ENCODE measurements at regions not wholly inside any gene's neighbourhood (a gene's known extent, or its start where the extent isn't known, plus 50 kb on each side); places are given as distances from the start of the nearest gene placed in this dataset.

- no peak for DNase-seq (ENCODE audit: low spot score)
- in situ Hi-C loops (cut with HindIII; ENCODE audit: low sequenced_read_pairs), result no loop called here
These were observed 728.7 kb downstream of the LTN1 start for GRCh38 chr21:28263974-28264373.

- in situ Hi-C loops (cut with HindIII; ENCODE audit: low sequenced_read_pairs), result no loop called here
- DNase-seq (ENCODE audit: low spot score), result no peak
These were observed 731.4 kb downstream of the LTN1 start for GRCh38 chr21:28261298-28261697.

GRCh38 chr21:28257276-28257675 lies 735.4 kb downstream of the LTN1 start:
- in situ Hi-C loops (cut with HindIII; ENCODE audit: low sequenced_read_pairs), result no loop called here
- no peak for DNase-seq (ENCODE audit: low spot score)

GRCh38 chr21:28256837-28257236 lies 735.8 kb downstream of the LTN1 start:
- in situ Hi-C loops (cut with HindIII; ENCODE audit: low sequenced_read_pairs), result no loop called here
- DNase-seq (ENCODE audit: low spot score), result no peak

GRCh38 chr21:28256420-28256831 lies 736.3 kb downstream of the LTN1 start:
- no peak for DNase-seq (ENCODE audit: low spot score)
- in situ Hi-C loops (cut with HindIII; ENCODE audit: low sequenced_read_pairs), result no loop called here

- no peak for DNase-seq (ENCODE audit: low spot score)
- in situ Hi-C loops (cut with HindIII; ENCODE audit: low sequenced_read_pairs), result no loop called here
These were observed 738.7 kb downstream of the LTN1 start for GRCh38 chr21:28253961-28254360.

GRCh38 chr21:28253338-28253737 lies 739.3 kb downstream of the LTN1 start:
- in situ Hi-C loops (cut with HindIII; ENCODE audit: low sequenced_read_pairs), result no loop called here
- DNase-seq (ENCODE audit: low spot score), result no peak

- DNase-seq (ENCODE audit: low spot score), result no peak
- in situ Hi-C loops (cut with HindIII; ENCODE audit: low sequenced_read_pairs), result no loop called here
These were observed 739.7 kb downstream of the LTN1 start for GRCh38 chr21:28252928-28253327.

- in situ Hi-C loops (cut with HindIII; ENCODE audit: low sequenced_read_pairs), result no loop called here
- DNase-seq (ENCODE audit: low spot score), result no peak
These were observed 741.7 kb downstream of the LTN1 start for GRCh38 chr21:28250946-28251345.

GRCh38 chr21:28247454-28248020 lies 745.1 kb downstream of the LTN1 start:
- in situ Hi-C loops (cut with HindIII; ENCODE audit: low sequenced_read_pairs), result no loop called here
- DNase-seq (ENCODE audit: low spot score), result no peak

- in situ Hi-C loops (cut with HindIII; ENCODE audit: low sequenced_read_pairs), result no loop called here
- DNase-seq (ENCODE audit: low spot score), result no peak
These were observed 752.1 kb downstream of the LTN1 start for GRCh38 chr21:28240586-28240985.

- in situ Hi-C loops (cut with HindIII; ENCODE audit: low sequenced_read_pairs), result no loop called here
- no peak for DNase-seq (ENCODE audit: low spot score)
These were observed 753.3 kb downstream of the LTN1 start for GRCh38 chr21:28239340-28239739.

GRCh38 chr21:28237661-28238060 lies 755.0 kb downstream of the LTN1 start:
- no peak for DNase-seq (ENCODE audit: low spot score)
- in situ Hi-C loops (cut with HindIII; ENCODE audit: low sequenced_read_pairs), result no loop called here

GRCh38 chr21:28235169-28235895 lies 757.3 kb downstream of the LTN1 start:
- DNase-seq (ENCODE audit: low spot score), result no peak
- in situ Hi-C loops (cut with HindIII; ENCODE audit: low sequenced_read_pairs), result no loop called here

GRCh38 chr21:28234326-28234725 lies 758.4 kb downstream of the LTN1 start:
- in situ Hi-C loops (cut with HindIII; ENCODE audit: low sequenced_read_pairs), result no loop called here

GRCh38 chr21:28233536-28234220 lies 759.0 kb downstream of the LTN1 start:
- no peak for DNase-seq (ENCODE audit: low spot score)
- in situ Hi-C loops (cut with HindIII; ENCODE audit: low sequenced_read_pairs), result no loop called here

More at GRCh38 chr21:28234326-28234725, 758.4 kb downstream of the LTN1 start:
- DNase-seq (ENCODE audit: low spot score), result no peak

GRCh38 chr21:28230559-28230958 lies 762.1 kb downstream of the LTN1 start:
- in situ Hi-C loops (cut with HindIII; ENCODE audit: low sequenced_read_pairs), result no loop called here
- DNase-seq (ENCODE audit: low spot score), result no peak

- DNase-seq (ENCODE audit: low spot score), result no peak
- in situ Hi-C loops (cut with HindIII; ENCODE audit: low sequenced_read_pairs), result no loop called here
These were observed 762.9 kb downstream of the LTN1 start for GRCh38 chr21:28229814-28230213.

GRCh38 chr21:28228636-28228995 lies 764.1 kb downstream of the LTN1 start:
- no peak for DNase-seq (ENCODE audit: low spot score)
- in situ Hi-C loops (cut with HindIII; ENCODE audit: low sequenced_read_pairs), result no loop called here

GRCh38 chr21:28227881-28228635 lies 764.6 kb downstream of the LTN1 start:
- in situ Hi-C loops (cut with HindIII; ENCODE audit: low sequenced_read_pairs), result no loop called here

More at GRCh38 chr21:28227881-28228635, 764.6 kb downstream of the LTN1 start:
- DNase-seq (ENCODE audit: low spot score), result no peak

Measured in G401 (cell line).